OCI-LY3 (cell line): ENCODE measurements at regions not wholly inside any gene's neighbourhood (a gene's known extent, or its start where the extent isn't known, plus 50 kb on each side); places are given as distances from the start of the nearest gene placed in this dataset.

ENCODE experiments used
- EZH2phosphoT487 ChIP-seq: fragments of 200-600 bp; shearing (Covaris generic); IDR thresholded peaks from 2 replicates; pipeline ENCODE4 v1.6.1; 2018; ENCODE audit warnings: antibody characterized with exemption, mixed run types, low read depth
- TF ChIP-seq, protein P1 (sequence below): fragments of 200-600, 300-600 bp; sonication (generic); IDR thresholded peaks from 2 replicates; pipeline ENCODE4 v1.5.1; 2014; ENCODE audit warnings: antibody characterized with exemption, low read length, low read depth

GRCh38 chr20:46791722-46792416, 82.4 kb downstream of the SLC2A10 start:
- TF ChIP-seq, protein P1, sequence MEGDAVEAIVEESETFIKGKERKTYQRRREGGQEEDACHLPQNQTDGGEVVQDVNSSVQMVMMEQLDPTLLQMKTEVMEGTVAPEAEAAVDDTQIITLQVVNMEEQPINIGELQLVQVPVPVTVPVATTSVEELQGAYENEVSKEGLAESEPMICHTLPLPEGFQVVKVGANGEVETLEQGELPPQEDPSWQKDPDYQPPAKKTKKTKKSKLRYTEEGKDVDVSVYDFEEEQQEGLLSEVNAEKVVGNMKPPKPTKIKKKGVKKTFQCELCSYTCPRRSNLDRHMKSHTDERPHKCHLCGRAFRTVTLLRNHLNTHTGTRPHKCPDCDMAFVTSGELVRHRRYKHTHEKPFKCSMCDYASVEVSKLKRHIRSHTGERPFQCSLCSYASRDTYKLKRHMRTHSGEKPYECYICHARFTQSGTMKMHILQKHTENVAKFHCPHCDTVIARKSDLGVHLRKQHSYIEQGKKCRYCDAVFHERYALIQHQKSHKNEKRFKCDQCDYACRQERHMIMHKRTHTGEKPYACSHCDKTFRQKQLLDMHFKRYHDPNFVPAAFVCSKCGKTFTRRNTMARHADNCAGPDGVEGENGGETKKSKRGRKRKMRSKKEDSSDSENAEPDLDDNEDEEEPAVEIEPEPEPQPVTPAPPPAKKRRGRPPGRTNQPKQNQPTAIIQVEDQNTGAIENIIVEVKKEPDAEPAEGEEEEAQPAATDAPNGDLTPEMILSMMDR = no peak
- no peak for TF ChIP-seq EZH2phosphoT487
